ENCODE measurements at regions not wholly inside any gene's neighbourhood (a gene's known extent, or its start where the extent isn't known, plus 50 kb on each side); places are given as distances from the start of the nearest gene placed in this dataset.

- DNase-seq (ENCODE audit: extremely low read depth in 1 of 4, low spot score in 3 of 4), result no peak
- H4K20me1 ChIP-seq (replicated peaks; ENCODE audit: control insufficient read depth, insufficient read depth, low read length), result no peaks in the 10 kb centered on the region
- H3K4me1 ChIP-seq (replicated peaks in 1 of 2; ENCODE audit: control insufficient read depth in 2 of 2, insufficient read depth in 2 of 2, low read length in 2 of 2), result no peaks in the 10 kb centered on the region
- peaks cover 22% of the 10 kb centered on the region; the same call in 1 of the 3 replicates for H3K36me3 ChIP-seq (ENCODE audit: control insufficient read depth, insufficient read depth, low read length)
- no peaks in the 10 kb centered on the region for H3K9me3 ChIP-seq (replicated peaks; ENCODE audit: control insufficient read depth, insufficient read depth, low read depth, low read length)
- no peak overlapping the region for H3K9ac ChIP-seq (ENCODE audit: insufficient read depth in 1 of 2, low read depth in 2 of 2, low read length in 2 of 2)
- no peaks in the 10 kb centered on the region for H3K9me1 ChIP-seq (ENCODE audit: control insufficient read depth, insufficient read depth, low read length)
- peaks cover under 1% of the 10 kb centered on the region; the same call in 1 of the 3 replicates for H3K79me2 ChIP-seq (ENCODE audit: control insufficient read depth, insufficient read depth, low read length)
- no peak overlapping the region for H3K4me3 ChIP-seq
- FAIRE-seq, result no peak
- intact Hi-C loops (cut with micrococcal nuclease), result no loop called here
- BruUV-seq (replicated peaks), result no TSS peak
- in situ Hi-C loops (cut with MboI), result no loop called here
- peak; percentile 14 for ATAC-seq
- H3K27ac ChIP-seq (ENCODE audit: extremely low read depth, low read depth, low read length), result no peak overlapping the region
- no peak overlapping the region for H2AFZ ChIP-seq (ENCODE audit: low read depth, low read length)
- ChIA-PET CTCF (ENCODE audit: low intra/inter-chr PET ratio) (no interaction called here), POLR2A (no interaction called here)
- no peaks in the 10 kb centered on the region for H3K27me3 ChIP-seq (ENCODE audit: control insufficient read depth in 2 of 2, insufficient read depth in 2 of 2, low read length in 2 of 2)
- no peak overlapping the region for H3K4me2 ChIP-seq (ENCODE audit: insufficient read depth, low read length)
- WGBS (ENCODE audit: insufficient coverage, low coverage, missing lambda C conversion rate), result 52% methylated on average over 3 of the region's 3 CpGs
- TF ChIP-seq MLLT1 (IDR thresholded peaks at IDR 0.05) (no peak), ZKSCAN8 (CRISPR knock-in tag; IDR thresholded peaks at IDR 0.05) (no peak), KLF16 (IDR thresholded peaks at IDR 0.05) (no peak), GATAD2A (IDR thresholded peaks at IDR 0.05) (no peak), ZC3H4 (CRISPR knock-in tag; IDR thresholded peaks at IDR 0.05; ENCODE audit: borderline replicate concordance) (no peak), ZNF197 (CRISPR knock-in tag; IDR thresholded peaks at IDR 0.05; ENCODE audit: low read depth) (no peak), NR4A1 (CRISPR knock-in tag; IDR thresholded peaks at IDR 0.05) (no peak), NR4A1 (tag; IDR thresholded peaks at IDR 0.05) (no peak), SMAD4 (CRISPR knock-in tag; conservative IDR thresholded peaks at IDR 0.05) (no peak), NR2C2 (CRISPR knock-in tag; IDR thresholded peaks at IDR 0.05) (no peak), NR2C2 (tag; IDR thresholded peaks at IDR 0.05) (no peak), SRSF3 (IDR thresholded peaks at IDR 0.05; ENCODE audit: insufficient read depth, low read length) (no peak), L3MBTL2 (IDR thresholded peaks at IDR 0.05) (no peak), HIVEP1 (CRISPR knock-in tag; IDR thresholded peaks at IDR 0.05) (no peak), TSC22D4 (tag; IDR thresholded peaks at IDR 0.05) (no peak), DACH1 (IDR thresholded peaks at IDR 0.05; ENCODE audit: partially characterized antibody) (no peak), XRCC4 (IDR thresholded peaks at IDR 0.05; ENCODE audit: extremely low read depth, insufficient read depth, insufficient read length) (no peak), EP300 (IDR thresholded peaks at IDR 0.05; ENCODE audit: low read length) (no peak)
- TF ChIP-seq, protein P1, sequence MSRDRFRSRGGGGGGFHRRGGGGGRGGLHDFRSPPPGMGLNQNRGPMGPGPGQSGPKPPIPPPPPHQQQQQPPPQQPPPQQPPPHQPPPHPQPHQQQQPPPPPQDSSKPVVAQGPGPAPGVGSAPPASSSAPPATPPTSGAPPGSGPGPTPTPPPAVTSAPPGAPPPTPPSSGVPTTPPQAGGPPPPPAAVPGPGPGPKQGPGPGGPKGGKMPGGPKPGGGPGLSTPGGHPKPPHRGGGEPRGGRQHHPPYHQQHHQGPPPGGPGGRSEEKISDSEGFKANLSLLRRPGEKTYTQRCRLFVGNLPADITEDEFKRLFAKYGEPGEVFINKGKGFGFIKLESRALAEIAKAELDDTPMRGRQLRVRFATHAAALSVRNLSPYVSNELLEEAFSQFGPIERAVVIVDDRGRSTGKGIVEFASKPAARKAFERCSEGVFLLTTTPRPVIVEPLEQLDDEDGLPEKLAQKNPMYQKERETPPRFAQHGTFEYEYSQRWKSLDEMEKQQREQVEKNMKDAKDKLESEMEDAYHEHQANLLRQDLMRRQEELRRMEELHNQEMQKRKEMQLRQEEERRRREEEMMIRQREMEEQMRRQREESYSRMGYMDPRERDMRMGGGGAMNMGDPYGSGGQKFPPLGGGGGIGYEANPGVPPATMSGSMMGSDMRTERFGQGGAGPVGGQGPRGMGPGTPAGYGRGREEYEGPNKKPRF (IDR thresholded peaks at IDR 0.05; ENCODE audit: low read depth, low read length), result no peak
- TF ChIP-seq, protein P2, sequence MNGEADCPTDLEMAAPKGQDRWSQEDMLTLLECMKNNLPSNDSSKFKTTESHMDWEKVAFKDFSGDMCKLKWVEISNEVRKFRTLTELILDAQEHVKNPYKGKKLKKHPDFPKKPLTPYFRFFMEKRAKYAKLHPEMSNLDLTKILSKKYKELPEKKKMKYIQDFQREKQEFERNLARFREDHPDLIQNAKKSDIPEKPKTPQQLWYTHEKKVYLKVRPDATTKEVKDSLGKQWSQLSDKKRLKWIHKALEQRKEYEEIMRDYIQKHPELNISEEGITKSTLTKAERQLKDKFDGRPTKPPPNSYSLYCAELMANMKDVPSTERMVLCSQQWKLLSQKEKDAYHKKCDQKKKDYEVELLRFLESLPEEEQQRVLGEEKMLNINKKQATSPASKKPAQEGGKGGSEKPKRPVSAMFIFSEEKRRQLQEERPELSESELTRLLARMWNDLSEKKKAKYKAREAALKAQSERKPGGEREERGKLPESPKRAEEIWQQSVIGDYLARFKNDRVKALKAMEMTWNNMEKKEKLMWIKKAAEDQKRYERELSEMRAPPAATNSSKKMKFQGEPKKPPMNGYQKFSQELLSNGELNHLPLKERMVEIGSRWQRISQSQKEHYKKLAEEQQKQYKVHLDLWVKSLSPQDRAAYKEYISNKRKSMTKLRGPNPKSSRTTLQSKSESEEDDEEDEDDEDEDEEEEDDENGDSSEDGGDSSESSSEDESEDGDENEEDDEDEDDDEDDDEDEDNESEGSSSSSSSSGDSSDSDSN (IDR thresholded peaks at IDR 0.05; ENCODE audit: borderline replicate concordance in 1 of 2, low read depth in 2 of 2, low read length in 2 of 2), result no peak
These were observed 69.6 kb downstream of the LHX9 start for GRCh38 chr1:197986817-197987216.

All from K562 (cell line).